NCI-H146 treated with DMSO at 0.1 percent for 48 hours (cell line): ENCODE measurements at regions not wholly inside any gene's neighbourhood (a gene's known extent, or its start where the extent isn't known, plus 50 kb on each side); places are given as distances from the start of the nearest gene placed in this dataset.
"Not testable (repeated sequence)": the region's sequence is repeated elsewhere in the genome, so short reads cannot be mapped to it uniquely, and the experiment has no call there.

Experiments
- DNase-seq: peaks from one replicate; lab custom pipeline; 2025; ENCODE audit not compliant: unreplicated experiment; lab: John Stamatoyannopoulos, UW

DNA sequence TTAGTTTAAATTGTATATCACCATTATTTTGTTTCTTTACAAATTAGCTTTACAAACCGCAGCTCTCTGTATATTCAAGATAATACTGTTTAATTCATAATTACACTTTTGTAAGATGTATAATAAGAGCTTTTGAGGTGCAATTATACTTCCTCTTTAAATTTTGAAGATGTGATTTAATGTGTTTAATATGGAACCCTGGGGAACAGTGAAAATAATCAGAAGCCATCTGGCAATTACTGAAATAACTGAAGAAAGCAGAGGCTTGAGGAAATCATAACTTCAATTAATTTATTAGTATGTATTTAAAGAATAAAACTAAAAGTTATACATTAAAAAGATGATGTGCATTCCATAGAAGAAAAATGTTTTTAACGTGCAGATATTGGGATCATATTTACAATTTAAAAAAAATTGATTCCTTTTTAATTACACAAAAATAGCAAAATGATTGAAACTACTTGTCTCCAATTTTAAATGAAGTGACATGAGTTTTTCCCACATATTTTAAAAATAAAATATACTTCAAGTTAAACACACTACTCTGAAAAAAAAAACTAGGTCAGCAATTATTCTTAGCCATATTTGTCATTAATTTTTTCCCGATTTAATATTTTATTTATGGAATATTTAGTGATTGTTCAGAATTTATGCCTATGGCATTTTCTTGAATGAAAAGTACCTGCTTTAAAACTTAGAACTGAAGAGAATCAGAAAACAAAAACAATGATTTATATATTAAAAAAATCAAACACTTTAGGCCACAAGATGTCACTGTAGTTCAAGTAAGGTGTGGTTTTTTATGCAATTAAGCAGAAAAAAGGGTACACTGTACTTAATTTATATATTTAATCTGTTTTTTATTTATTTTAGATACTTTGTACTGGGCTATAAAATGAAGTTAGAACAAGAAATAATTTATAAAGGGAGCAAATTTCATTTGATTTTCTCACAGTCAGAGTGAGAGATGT, 942.7 kb upstream of the NDST4 start:
- DNase-seq: peak; percentile 4

DNA sequence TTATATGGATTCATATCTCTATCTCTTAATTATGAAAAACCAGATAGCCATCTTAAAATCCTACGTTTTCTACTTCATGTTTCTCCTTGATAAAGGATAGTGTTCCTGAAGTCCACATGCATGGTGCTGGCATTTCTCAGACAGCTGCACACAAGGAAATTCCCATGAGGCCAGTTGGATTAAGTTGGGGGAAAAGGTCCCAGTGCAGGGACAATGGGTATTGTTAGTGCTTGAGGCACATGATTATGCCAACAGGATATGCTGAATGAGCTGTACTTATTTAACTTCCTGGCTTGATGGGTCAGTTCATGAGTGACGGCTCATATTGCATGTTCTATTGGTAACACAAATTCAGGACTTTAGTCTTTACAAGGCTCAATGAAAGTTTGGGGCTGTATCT, 913.9 kb upstream of the NDST4 start:
- DNase-seq: no peak

DNA sequence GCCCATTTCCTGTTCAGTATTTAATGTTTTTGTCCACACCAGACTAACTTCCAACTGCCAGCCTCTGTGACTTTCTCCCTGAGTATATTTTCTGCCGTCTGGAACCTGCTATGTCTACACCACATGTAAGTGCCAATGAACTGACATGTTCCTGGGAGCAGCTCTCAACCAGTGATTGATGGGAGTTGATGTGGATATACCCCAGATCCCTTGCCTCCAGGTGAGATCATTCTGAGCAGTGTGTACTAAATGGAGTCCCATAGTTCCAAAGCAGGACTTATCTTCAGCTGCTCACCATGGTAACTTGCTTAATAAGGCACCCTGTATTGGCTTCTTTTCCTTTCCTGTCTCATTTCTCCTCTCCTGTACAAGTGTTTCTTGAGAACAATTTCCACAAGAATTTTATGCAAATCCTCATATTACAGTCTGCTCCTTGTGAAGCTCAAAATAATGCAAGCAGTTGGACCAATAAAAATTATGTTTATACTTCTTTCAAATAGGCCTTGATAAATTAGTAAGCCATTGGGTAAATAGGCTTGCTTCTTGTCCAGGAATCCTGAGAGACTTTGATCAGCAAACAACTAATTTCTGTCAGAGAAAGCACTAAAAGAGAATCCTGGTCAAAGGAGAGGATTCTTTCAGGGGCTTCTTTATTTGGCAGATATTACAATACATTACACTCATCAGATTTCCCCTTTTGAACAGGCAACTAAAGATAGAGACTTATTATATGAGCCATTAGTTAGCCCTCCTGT, 911.7 kb upstream of the NDST4 start:
- DNase-seq: no peak

DNA sequence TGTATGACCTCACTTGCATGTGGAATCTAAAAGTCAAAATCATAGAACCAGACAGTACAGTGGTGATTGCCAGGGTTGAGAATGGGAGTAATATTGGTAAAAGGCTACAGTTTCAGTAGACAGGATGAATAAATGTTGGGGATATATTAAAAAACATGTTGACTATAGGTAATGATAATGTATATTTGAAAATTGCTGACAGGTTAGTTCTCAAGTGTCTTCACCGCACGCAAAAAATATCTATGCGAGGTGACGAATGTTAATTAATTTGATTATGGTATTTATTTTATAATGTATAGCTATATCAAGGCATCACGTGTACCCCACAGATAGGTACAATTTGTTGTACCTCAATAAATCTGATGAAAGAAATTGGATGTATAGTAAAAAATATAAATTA, 909.6 kb upstream of the NDST4 start:
- no peak for DNase-seq

DNA sequence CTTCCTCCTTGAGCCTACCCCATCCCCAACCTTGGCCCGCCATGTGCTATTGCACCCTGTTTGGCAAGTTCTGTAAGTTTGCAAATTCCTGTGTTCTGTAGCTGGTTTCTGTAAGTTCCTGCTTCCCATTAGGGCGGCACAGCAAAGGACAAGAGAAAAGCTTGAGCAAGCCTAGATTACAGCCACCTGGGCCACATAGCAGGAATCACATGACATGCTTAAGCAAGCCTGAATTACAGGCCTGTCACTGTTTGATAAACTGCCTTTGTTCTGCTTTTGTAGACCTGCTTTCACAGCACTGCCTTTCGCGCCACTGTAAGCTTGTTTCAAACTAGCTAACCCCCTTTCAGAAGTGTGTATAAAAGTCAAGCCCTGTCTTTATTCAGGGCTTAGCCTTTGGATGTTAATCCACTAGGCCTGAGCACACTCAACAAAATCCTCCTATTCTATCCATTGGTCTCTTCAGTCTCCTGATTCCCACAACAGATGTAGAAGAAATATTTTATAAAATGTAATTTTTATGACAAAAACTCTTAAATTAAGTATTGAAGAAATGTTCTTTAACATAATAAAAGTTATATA, 906.8 kb upstream of the NDST4 start:
- no peak for DNase-seq

DNA sequence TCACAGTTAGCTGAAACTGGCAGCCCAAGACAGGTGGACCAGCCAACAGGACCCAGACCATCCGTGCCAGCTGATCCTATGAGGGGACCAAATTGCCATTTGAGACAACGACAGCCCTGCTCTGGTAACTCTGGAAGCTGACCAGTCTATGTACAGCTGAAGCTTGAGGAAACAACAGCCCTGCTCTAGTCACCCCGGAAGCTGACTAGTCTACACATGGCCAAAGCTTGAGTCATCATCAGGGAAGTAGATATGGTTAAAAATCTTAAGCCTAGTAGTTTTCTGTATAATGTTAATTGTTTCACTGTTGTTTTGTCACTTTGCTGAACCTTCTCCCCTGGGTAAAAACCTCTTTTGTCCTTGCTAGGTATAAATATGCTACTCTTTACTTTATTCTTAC, 905.4 kb upstream of the NDST4 start:
- DNase-seq: no peak

DNA sequence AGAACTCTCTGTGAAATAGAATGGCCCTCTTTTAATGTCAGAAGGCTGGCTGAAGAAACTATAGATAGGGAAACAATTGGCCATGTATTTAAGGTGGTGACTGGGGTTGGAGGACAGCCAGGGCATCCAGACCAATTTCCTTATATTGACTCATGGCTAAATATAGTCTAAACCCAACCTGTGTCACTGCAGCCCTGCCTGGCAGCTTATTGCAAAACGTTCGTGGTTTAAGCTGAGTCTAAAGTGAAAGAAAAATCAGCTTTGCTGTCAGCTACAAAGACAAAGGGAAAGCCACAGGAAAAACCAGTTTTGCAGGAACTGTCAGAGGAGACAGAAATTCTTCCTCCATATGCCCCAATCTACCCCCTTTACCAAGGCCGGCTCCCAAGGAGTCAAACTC, 902.8 kb upstream of the NDST4 start:
- DNase-seq: no peak

DNA sequence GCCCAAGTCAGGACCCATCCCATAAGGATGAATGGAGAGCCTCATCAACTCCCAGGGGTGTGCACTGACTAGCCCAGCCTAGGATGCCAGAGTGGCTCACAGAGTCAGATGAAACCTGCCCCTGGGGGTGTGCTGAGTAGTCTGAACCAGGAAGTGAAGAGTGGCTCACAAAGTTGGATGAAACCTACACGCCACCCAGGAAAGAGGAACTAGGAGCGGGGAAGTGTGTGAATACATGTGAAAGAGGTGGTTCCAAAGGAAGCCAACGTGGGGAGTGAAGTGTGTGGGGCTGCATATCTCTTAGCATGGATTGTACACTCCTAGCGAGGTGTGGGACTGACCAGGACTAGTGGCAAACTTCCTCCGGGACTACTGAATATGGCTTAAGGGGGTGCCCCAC, 902.1 kb upstream of the NDST4 start:
- DNase-seq: no peak

DNA sequence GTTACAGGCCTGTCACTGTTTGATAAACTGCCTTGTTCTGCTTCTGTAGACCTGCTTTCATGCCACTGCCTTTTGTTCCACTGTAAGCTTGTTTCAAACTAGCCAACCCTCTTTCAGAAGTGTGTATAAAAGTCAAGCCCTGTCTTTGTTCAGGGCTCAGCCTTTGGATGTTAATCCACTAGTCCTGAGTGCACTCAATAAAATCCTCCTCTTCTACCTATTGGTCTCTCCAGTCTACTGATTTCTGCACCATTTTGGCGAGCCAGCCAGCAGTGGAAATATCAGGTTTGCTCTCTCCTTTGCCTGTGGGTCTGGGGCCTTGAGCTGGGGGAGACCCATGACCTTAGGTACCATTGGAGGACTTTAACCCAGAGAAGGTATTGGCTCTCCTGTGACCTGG, 901.6 kb upstream of the NDST4 start:
- no peak for DNase-seq

DNA sequence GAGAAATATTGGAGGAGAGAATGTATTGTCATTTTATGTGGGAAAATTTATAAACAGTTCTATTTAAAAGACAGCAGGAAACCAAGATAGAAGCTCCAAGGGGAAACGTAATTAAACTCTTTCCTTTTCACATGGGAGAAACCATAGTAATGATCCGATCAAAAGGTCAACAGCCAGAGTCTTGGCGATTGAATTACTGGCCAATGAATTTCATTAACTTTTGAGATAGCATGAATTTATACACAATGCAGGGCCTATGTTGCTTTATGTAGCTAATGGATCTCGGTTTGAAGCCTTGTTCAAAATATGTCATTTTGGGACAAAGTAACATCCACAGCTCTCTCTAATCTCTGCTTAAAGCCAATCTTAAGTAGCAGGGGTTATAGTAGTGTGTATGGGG, 897.5 kb upstream of the NDST4 start:
- DNase-seq: peak; percentile 1

DNA sequence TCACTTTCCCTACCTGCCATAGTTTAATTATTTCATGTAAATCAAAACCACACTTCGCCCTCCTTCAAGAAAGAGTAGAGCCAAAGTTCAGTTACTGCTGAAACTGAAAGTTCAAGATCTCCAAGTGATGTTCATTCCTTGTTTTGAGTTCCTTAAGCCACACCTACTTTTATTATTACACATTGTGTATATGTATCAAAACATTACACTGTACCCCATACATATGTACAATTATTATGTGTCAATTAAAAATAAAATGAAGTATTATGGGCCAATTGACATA, 892.3 kb upstream of the NDST4 start:
- DNase-seq: no peak

DNA sequence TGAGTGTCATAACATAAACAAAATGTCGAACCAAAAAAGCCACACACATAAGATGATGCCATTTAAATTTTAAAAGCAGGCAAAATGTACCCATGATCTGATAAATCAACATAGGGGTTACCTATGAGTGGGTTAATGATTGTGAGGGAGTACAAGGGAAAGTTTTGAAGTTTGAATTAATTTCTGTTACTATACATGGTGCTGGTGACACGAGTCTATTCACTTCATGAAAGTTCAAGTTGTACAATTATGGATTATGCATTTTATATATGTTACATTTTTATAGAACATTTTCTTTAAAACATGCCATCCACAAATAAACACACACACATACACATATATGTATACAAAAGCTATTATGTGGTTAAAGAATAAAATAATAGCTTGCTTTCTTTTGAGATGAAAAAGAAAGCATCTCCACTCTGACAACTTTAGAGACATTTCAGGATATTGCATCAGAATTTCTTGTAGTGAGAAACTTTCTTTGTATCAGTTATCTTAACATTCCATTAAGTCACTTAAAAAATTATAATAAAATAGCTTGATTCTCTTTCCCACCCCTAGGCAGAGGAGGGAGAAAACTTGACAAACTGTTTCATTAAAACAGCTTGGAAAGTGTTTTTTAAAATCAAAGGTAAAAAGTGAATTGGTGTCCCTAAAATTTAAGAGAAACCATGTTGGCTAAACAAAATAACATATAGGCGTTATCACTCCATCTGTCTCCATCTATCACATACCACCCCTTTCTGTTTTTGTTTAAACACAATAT, 891.8 kb upstream of the NDST4 start:
- DNase-seq: no peak

DNA sequence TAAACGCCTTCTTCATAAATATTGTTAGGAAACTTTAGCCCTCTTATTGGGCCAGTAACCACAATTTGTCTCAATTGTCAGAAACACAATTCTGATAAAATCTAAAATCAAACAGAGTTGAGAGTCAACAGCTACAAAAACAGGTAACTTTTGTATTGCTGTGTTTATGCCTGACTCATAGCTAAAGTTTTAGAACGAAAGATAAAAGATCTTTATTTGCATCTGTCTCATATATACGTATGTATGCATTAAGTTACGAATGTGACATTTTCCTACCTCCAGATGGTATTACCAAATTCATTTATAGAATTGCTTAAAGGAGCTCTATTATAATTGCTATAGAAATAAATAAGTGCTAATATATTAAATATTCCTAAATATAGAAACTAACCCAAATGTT, 887.9 kb upstream of the NDST4 start:
- no peak for DNase-seq

DNA sequence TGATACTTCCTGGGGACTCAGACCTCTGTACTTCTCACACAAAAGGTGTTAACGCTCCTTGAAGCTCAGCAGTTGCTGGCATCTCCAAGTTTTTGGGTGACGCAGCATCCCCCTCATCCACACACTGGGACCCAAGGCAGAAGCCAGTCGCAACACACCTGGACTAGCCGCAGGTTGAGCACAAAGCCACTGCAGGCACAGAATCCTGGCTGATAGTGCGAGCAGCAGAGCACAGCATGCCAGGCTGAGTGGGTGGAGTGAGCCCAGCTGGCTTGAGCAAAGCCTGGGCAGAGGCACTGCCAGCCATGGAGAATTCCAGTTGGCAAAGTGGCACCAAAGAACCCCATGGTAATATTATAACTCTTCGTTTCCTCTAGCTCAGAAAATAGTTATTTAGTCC, 873.2 kb upstream of the NDST4 start:
- no peak for DNase-seq

DNA sequence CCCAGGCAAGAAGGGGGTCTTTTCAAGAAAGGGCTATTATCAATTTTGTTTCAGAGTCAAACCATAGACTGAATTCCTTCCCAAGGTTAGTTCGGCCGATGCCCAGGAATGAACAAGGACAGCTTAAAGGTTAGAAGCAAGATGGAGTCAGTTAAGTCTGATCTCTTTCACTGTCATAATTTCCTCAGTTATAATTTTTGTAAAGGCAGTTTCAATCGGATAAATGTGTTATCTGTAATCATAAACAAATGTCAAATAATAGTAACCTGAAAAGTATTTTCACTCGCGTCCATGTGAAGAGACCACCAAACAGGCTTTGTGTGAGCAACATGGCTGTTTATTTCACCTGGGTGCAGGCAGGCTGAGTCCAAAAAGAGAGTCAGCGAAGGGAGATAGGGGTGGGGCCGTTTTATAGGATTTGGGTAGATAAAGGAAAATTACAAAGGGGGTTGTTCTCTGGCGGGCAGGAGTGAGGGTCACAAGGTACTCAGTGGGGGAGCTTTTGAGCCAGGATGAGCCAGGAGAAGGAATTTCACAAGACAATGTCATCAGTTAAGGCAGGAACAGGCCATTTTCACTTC, 862.1 kb upstream of the NDST4 start:
- not testable (repeated sequence) for DNase-seq

DNA sequence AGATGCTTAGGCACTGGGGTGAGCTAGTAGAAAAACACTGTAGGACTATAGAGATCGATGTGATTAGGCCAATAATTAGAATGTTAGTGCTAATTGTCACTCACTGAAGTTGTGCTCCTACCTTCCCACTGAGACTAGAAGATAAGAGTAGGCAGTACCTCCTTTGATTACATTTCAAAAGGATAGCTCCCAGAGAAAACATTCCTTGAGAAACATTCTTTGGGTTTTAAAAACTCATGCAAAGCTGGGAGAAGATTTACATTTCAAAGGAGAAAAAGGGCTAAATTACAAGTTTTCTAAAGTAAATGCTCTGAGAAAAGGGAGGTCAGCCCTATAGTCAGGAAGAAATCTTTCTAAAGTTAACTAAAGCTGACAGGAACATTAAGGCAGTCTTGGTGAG, 860.3 kb upstream of the NDST4 start:
- no peak for DNase-seq

DNA sequence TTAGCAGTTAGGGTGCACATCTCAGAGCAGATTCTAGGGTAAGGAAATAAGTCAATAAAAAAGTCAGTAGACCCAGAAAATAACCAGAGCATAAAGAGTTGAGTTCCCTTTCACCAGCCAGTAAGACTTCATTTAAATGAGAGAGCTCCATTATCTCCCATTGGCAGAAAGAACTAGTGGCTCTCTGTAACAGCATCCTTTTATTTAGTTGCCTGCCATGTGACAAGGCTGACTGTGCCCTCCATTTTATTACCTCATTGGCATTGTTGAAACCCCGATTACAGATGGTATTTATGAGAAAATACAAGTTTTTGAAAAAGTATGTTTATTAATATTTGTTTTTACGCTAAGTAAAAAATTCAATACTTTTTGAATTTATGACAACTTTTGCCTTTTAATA, 859.5 kb upstream of the NDST4 start:
- no peak for DNase-seq

DNA sequence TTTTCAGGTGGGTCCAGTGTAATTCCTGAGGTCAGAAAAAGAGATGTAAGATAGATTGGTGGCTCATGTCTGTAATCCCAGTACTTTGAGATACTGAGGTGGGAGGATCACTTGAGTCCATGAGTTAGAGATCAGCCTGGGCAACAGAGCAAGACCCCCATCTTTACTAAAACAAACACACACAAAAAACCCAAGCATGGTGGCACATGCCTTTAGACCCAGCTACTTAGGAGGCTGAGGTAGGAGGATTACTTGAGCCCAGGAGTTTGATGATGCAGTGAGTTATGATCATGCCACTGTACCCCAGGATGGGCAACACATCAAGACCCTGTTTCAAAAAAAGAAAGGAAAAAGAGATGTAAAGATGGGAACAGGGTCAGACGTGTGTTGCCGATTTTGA, 857.4 kb upstream of the NDST4 start:
- no peak for DNase-seq

DNA sequence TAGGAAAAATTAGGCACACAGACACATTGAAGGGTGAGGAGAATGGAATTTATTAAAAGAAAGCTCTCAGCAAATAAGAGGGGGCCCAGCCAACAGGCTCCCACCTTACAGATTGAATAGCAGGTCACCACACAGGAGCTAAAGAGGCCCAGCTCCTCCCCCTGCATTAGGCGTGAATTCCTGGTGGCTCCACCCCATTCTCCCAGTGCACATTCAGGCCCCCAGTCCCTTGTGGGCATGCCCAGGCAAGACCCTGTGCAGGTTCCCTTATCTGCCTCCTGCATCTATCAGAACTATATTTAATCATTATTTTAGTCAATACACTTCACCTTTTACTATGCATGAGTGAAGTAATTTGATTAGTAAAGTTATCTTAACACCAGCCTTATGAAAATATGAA, 856.3 kb upstream of the NDST4 start:
- no peak for DNase-seq

DNA sequence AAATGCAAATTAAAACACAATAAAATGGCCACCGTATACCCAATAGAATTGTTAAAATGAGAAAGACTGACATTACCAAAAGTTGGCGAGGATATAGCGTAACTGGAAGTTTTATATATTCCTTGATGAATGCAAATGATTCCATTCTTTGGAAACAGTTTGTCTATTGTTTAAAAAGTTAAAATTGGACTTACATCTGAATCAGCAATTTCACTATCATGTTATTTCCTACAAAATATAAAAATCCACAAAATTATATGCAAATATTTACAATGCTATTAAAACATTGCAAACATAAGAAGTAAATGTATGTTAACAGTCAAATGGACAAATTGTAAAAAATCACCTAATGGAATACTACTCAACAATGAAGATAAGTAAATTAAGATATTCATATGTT, 852.2 kb upstream of the NDST4 start:
- DNase-seq: no peak
